NCI-H345 treated with DMSO at 0.1 percent for 48 hours (cell line): ENCODE measurements at regions not wholly inside any gene's neighbourhood (a gene's known extent, or its start where the extent isn't known, plus 50 kb on each side); places are given as distances from the start of the nearest gene placed in this dataset.
"Not testable (repeated sequence)": the region's sequence is repeated elsewhere in the genome, so short reads cannot be mapped to it uniquely, and the experiment has no call there.

Experiments
- DNase-seq: peaks from one replicate; lab custom pipeline; 2025; ENCODE audit not compliant: unreplicated experiment; lab: John Stamatoyannopoulos, UW

DNA sequence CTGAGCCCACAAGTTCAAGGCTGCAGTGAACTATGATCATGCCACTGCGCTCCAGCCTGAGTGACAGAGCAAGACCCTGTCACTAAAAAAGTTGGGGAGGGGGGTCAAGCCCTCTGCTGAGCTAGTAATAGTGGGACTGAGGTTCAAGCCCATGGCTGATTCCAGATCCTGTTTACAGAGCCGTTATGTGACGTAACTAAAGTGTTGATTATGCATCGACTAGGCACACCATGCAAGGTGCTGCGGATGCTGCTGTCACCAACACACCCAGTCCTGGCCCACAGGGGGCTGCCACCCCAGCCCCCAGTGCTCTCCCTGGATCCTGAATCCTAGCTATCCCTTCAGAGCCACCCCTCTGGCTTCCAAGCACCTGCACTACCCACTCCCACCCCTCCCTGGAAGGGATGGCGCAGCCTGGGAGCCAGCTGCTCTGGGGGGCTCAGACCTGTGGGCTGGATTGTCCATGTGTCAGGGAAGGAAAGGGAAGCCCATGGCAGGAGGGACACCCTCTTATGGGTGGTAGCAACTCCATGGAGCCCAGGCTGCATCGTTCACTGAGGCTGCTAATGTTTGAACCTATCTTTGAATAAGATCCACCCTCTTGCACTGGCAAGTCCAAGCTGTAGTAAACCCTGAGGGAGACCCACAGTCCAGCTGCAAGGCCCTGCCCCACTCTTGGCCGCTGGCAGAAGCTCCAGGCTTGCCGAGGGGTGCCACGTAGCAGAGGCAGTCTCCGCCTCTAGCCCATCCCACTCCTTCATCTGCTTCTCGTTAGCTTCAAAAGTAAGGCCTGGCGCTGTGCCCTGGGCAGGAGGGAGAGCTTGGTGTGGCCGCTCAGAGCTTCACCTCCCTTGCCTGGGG is 95.0 kb downstream of the SNX5 start:
- DNase-seq: peak; percentile 26

DNA sequence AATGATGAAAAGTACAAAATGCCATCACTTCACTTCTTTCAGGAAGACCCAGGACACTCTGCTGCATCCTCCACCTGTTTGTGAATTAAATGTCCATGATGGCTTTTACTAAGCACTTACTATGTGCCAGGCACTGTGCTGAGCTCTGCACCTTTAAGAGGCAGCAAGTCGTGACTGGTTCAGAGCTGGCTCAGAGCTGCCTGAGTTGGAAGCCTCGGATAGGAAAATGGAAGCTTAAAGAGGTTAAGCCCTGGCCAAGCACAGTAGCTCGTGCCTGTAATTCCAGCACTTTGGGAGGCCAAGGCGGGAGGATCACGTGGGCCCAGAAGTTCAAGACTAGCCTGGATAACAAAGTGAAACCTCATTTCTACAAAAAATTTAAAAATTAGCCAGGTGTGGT is 95.6 kb downstream of the SNX5 start:
- no peak for DNase-seq

DNA sequence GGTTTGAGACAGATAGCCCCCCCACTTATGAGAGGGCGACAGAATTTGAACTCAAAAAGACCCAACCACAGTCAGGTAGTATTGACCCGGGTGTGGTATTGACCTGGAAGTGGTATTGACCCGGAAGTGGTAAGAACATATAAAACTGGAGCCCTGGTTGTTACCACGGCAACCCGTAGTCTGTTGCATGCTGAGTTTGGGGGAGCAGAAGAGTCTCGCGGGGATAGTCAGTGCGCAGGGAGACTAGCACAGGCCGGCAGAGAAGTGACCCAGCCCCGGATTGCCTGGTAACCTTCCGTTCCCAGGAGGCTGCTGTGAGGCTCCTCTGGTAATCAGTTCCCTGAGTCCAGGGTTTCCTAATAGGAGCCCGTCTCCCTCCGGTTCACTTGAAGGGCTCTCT is 96.2 kb downstream of the SNX5 start:
- DNase-seq: no peak

DNA sequence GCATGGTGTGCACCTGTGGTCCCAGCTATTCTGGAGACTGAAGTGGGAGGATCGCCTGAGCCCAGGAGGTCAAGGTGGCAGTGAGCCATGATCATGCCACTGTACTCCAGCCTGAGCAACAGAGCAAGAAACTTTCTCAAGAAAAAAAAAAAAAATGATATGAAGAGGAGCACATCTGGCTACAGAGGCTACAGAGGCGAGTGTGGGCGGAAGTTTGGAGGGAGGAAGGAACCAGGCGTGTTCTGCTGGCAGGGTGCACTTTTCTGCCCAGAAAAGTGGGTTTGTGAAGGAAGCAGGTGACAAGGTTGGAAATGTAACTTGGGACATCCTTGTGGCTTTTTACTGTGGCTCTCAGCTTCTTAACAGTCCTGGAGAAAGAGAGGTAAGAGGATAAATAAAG is 96.7 kb downstream of the SNX5 start:
- DNase-seq: no peak

DNA sequence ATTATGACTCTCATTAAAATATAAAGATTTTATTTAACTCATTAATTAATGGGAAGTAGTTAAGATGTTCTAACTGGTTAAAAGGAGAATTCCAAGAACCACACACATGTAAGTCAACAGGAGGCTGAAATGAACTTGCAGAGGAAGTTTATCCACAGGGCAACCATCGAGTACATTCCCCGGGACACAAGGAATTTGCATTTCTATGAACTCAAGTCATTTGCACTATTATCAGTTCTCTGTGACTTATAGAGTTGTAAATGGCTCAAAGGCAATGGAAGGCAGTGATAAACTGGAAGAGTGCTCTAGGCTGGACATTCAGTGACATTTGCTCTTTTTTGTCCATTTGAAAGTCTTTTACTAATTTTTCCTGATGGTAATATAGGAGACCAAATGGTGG is 97.4 kb downstream of the SNX5 start:
- no peak for DNase-seq

DNA sequence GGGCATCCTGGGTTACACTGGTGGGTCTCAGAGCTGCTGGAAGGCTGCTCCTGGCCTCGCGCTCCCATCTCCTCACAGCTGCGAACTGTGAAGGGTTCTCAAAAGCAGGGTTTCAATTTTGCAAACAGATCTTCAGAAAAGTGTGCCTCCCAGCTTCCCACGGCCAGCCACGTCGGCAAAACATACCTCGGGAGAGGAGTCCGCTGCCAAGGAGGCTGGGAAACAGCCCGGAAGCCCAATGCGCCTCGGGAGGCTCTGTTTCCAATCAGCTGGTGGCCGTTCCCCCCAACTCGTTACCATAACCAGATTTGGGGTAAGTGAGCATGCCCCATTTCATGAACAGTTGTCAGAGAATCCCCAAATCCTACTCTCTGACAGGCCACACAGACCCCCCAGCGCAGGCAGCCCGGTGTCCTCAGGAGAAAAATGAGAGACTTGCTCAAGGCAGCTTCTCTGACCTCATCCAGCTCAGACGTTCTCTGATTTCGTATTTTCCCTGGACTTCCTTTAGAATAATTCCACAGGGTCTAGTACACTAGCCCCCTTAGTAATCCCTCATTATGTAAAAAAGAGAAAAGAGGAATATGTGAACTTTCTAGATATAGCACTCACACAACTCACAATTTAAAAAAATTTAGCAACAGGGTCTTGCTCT is 98.4 kb downstream of the SNX5 start:
- no peak for DNase-seq

DNA sequence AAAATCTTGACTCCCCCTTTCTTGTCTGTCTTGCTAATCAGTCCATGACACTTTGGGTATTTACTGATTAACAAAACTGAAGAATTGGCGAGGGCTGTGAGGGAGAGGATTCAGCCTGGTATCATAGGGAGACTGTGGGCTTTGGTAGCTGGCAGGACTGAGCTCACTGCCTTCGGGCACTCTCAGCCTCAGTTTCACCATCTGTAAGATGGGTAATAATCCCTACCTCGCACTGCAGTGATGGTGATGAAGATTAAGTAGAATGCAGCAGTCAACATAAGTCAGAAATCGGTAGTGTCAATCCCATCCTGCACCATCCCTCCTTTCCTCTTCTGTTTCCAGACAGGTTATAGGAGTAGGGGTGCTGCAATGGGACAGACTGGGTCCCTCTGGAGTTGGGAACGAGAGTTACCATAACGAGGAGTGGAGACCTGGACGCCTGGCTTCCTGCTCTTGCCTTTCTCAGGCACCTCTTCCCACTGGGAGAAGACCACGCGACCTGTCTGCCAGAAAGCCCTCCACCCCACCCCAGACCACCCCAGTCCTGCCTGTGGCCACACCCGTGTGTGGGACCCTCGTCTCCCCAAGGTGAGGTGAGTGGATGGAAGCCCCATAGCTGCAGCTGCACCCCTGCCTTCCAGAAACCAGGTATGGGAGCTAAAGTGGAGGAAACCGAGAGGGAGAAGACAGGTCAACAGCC is 99.1 kb downstream of the SNX5 start:
- no peak for DNase-seq

DNA sequence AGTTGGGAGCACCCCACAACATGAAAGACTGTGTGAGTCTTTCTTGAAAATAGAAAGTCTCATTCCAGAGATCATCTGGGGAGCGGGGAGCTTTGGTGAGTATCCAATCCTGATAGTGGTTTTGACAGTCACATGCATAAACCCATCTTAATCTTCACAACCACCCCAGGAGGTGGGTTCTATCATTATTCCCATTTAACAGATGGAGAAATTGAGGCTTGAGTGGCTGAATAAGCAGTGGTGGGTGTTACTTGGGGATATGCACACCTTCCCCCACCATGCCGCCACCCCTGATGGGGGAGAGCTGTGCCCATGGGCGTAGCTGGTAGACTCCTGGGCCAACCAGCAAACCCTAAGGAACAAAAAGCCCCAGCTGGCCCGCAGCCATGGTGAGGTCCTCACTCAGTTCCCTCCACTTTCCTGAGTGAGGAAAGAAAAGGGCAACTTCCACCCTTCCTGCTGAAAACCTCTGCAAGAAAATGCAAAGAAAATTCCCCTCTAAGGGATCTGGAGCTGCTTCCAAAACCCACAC is 99.8 kb downstream of the SNX5 start:
- DNase-seq: no peak

GRCh38 chr20:17868151-17868550 is 100.4 kb downstream of the SNX5 start:
- DNase-seq: no peak

DNA sequence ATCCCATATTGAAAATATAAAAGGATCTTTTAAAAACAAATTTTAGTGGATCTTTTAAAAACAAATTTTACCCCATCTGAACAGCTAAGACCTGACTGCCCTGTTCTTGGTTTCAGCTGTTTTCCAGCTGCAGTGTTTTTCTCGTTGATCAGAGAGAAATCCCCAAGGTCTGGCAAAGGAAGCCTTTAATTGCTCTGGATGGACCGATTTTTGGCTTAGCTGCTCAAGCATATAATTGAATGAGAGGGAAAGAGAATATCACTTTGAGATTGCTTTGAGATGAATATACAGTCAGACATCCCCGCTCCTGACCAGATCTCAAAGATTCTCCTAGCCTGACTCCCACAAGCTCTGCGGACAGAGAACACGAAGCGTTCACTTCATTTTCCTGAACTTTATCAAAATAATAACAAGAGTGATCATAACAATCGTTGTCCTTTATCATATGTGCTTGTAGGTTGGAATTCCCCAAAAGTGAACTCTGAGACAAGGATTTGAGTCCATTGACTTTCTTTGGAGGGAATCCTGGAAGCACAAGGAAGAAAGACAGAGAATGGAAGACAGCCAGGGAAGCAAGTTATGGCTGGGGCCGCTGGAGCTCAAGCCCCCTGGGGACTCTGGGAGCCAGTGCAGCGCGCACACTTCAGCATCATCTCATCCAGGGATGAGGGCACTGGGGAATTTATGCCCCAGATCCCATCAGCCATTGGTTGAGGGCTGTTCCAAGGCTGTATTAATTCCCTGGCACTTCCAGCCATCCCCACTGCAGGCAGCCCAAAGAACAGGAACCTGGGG is 101.3 kb downstream of the SNX5 start:
- DNase-seq: no peak

DNA sequence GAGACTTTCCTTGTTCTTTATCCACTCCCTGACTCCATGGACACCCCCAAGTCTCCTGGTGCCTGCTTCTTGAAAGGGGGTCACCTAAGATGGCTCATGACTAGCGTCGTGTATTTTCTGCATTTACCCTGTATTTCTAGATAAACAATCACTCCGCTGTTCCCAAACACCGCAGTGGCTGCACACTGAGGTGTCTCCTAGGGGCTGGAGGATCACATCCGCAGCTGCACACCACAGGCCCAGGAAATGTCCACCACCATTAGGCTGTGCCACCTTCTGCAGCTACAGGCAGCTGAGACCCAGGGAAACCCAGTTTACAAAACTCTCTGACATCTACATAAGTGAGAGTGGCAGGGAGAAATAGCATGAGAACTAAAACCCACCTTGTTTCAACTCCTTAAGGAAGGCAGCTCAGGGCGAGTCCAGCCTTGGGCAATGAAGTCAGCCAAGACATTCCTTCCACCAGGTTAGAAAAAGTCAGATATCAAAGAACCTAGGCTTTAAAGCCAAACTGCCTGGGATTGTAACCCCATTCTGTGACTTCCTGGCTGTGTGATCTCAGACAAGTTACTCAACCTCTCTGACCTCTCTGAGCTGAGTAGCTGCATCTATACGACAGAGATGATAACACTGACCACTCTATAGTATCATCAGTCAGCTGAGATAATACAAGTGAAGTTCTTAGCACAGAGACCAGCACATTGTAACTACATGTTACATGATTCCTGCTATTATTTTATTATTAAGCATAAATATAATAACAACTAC is 102.2 kb downstream of the SNX5 start:
- DNase-seq: no peak

- no peak for DNase-seq
Measured at GRCh38 chr20:17863577-17864292, 104.9 kb downstream of the SNX5 start.

DNA sequence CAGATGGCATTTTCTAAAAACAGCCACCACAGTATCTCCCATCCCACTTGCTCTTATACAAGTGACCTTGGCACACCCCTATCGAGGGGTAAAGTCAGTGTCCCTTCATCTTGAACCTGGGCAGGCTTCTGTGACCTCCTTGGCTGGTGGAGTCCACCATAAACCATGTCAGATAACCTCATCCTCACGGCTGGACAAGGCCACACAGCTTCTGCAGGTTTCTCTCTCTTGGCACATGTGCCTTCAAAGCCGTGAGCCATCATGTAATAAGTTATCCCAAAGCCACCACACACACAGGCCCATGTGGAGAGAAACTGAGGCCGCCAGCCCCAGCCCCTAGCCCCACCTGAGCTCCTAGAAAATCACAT is 105.4 kb downstream of the SNX5 start:
- no peak for DNase-seq

DNA sequence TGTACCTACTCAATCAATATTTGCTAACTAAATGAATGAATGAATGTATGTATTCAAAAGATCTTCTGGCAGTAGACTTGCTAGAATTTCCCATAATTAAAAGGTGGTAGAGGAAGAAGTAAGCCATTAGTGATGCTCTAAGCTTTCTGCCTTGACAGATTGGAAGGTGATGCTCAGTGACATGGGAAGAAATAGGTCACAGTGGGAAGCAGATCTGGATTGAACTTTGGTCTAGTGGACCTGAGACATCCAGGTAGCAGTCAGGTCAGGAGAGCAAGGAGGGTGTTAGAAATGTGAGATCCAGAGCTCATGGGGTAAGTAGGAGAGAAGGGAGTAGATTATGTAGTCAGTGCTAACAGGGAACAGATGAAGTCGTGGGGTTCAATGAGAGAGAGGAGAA is 106.4 kb downstream of the SNX5 start:
- no peak for DNase-seq

- DNase-seq: not testable (repeated sequence)
Measured at GRCh38 chr20:17861620-17862019, 107.0 kb downstream of the SNX5 start.

GRCh38 chr20:17860301-17861197 is 108.0 kb downstream of the SNX5 start:
- no peak for DNase-seq

GRCh38 chr20:17859616-17860232 is 108.9 kb downstream of the SNX5 start:
- peak; percentile 86 for DNase-seq

DNA sequence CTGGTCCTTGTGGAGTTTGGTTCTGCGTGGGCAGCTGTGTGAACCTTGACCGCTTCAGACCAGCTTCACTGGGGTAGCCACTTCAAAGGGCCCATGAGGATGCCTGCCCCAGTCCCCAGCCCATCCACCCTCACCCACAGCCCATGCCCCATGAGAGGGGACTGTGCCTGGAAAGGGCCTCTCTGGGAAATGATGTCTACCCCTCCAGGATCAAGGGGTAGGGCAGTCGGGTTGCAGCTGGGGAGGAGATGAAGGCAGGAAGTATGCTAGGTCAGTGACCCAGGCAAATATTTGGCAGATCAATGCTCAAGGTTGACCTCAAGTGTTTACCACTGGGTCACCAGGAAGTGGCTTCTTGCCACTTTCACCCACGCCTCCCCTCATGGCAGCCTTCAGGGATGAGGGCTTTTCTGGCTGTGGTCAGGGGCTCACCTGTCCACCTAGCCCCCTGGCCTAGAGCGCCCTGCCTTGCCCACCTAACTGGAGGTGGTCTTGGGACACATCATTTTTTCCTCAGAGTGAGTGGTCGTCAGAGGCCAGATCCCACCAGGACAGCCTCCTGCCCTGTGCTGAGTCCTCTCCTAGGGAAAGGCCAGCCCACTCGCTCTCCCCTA is 109.5 kb downstream of the SNX5 start:
- no peak for DNase-seq
